GM19025 (cell line): ENCODE measurements at regions not wholly inside any gene's neighbourhood (a gene's known extent, or its start where the extent isn't known, plus 50 kb on each side); places are given as distances from the start of the nearest gene placed in this dataset.
"Not testable (repeated sequence)": the region's sequence is repeated elsewhere in the genome, so short reads cannot be mapped to it uniquely, and the experiment has no call there.

Source experiments
- ATAC-seq: cut with Tn5 transposase; IDR thresholded peaks from one replicate; pipeline ENCODE4 v1.9.1; 2021; ENCODE audit warnings: mild to moderate bottlenecking, low read depth, moderate library complexity; ENCODE audit not compliant: unreplicated experiment

DNA sequence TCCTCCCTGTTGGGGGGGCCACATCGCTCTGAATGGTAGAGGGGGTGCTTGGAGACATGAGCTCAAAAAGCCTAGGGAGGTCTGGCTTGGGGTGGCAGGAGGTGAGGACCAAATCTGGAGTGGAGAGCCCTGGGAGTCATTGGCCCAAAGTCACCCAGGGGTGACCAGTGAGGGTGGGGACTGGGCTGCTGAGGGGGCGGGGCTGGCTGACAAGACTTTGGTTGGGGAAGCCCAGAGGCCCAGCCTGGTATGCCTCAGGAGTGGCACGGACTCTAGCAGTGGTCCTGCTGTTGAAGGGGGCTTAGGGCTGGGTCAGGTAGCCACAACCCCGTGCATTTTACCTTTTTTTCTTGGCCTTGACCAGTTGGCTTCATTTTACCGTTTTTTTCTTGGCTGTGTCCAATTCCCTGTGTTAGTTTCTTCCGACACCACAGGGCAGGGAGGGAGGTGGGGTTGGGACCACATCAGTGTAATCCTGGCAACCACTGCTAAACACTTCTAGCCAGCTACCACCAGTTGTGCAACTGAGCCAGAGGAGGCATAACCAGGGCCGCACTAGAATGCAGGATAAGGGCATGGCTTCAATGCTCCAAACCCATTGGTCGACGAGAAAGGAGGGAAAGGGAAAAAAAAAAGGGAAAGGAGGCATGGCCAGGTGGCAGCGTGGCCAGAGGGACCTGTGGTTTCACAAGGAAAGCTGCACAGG is 105.3 kb upstream of the C2CD4B start:
- ATAC-seq, result no peak

DNA sequence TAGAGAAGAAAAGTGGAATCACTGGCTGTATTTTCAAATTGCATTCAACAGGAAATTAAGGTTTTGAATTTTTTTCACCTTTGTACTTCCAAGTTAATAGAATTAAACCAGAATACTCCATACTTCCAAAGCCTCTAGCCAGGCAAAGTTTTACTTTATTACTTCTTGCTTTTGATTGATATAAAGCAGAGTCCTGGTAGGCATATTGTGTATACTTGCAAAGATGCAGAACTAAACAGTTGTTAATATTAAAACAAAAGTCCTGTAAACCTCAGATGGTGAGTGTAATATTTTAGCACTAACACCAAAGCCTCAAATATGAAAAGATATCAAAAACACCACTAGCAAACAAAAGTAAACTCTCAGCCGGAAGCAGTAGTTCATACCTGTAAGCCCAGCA is 107.2 kb upstream of the C2CD4B start:
- no peak for ATAC-seq

DNA sequence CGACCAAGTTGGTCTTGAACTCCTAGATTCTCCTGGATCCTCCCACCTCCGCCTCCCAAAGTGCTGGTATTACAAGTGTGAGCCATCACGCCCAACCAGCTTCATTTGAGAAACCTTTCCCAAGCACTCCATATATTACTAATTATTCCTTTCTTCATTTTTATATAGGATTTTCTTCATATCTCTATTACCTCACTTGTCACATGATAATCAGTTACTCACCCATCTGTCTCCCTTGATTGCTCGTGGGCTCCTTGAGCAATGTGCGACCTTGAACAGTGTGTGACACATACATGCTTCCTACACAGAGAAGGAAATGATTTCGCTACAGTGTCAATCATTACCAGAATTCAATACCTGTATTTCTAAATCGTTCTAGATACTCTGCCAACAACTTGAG is 110.7 kb upstream of the C2CD4B start:
- no peak for ATAC-seq

DNA sequence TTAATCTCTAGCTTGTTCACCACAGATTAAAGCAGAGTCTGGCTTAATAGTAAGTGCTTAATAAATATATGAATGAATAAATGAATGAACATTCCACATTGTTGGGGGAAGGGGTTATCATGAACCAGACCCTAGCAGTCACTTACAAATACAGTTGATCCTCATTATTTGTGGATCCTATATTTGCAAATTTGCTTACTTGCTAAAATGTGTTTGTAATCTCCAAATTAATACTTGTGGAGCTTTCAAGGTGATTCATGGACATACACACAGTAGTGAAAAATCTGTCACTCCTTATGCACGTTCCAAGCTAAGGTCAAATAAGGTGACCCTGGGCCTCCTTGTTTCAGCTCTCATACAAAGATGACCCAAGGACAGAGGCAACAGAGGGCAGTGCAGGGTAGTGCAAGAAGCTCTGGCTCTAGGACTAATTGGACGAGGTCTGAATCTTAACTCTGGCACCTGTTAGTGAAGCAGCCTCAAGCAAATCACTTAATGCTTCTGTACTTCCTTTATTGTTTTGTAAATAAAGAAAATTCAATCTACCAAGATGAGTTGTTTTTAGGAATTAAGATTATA is 112.8 kb upstream of the C2CD4B start:
- no peak for ATAC-seq

DNA sequence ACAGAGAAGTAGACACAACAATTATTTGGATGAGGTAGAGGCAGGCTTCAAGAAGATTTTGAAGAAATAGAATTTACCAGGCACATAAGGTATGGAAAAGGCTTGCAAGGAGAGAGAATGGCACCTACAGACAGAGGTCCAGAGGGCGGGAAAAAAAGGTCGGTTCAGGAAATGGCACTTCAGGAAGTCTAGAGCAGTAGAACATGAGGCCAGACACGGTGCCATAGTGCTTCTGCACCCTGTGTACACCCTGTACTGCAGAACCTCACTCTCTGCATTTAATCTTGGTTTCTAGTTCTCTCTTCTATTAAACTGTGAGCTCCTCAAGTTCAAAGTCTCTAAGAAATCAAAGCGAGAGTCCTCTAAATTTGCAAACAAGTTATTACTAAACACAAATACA is 113.4 kb upstream of the C2CD4B start:
- ATAC-seq, result no peak

DNA sequence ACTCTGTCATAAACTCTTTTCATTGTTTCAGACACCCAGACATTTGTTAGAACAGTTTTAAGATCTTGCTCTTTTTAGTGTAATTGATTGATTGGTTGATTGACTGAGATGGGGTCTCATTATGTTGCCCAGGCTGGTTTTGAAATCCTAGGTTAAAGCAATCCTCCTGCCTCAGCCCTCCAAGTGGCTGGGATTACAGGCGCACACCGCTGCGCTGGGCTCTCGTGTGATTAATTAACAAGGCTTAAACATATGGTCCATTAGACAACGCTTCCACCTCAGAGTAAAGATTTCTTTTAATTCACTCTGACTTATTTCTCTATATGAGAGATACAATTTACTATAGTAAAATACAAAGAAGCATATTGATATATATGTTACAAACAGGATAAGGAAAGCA is 114.0 kb upstream of the C2CD4B start:
- ATAC-seq, result no peak

DNA sequence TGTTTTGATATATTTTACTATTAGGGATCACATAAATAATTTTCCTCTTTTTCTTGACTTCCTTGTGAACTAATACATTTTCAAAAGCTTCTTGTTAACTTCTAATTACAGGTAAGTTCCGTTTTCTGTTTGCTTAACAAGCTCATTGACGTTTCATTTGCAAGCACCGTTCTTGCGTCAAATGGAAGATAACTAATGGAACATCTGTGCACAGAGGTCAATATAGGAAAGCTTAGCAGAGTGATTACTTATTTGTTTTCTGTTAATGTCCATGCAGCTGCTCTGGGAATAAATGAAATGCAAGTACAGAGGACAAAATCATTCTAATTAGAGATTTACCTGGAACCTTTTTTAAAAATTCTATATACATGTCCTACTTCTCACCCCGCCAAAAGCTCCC is 115.5 kb upstream of the C2CD4B start:
- ATAC-seq, result no peak

DNA sequence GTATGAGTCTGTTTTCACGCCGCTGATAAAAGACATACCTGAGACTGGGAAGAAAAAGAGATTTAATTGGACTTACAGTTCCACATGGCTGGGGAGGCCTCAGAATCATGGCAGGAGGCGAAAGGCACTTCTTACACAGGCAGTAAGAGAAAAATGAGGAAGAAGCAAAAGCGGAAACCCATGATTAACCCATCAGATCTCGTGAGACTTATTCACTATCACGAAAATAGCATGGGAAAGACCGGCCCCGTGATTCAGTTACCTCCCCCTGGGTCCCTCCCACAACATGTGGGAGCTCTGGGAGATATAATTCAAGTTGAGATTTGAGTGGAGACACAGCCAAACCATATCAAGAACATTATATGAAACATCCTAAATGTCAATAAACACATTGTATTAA is 116.7 kb upstream of the C2CD4B start:
- not testable (repeated sequence) for ATAC-seq

DNA sequence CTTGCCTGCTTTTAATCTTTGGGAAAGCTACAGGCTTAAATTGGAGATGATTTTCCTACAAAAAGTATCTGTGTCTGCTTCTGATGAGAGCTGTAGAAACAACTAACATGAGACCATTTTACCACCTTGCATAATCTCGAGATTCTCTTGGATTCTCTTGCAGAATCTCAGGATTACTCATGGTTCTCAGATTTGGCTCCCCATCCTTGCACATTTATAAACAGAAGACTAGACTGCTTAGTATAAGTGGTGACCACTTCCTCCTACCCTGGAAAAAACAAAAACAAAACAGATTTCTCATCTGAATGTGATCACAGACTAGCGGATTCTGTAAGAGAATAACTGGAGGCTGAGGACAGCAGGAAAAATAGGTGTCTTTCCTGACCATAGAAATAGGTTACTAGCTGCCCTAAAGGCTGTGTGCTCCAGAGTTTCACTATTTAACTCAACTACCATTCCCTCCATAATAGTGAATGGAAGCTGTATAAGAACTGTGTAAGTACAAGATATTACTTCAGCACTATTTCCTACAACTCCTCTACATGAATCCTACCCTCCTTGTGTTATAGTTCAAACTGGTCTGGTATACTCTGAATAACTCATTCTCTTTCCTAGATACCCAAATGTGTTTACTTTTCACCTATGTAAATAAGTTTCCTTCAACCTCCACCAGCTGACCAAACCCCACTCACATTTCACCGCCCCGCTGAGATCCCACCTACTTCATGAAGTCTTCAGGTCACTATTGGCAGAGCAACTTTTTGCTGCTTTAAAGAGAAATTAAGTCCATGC is 122.2 kb upstream of the C2CD4B start:
- no peak for ATAC-seq

DNA sequence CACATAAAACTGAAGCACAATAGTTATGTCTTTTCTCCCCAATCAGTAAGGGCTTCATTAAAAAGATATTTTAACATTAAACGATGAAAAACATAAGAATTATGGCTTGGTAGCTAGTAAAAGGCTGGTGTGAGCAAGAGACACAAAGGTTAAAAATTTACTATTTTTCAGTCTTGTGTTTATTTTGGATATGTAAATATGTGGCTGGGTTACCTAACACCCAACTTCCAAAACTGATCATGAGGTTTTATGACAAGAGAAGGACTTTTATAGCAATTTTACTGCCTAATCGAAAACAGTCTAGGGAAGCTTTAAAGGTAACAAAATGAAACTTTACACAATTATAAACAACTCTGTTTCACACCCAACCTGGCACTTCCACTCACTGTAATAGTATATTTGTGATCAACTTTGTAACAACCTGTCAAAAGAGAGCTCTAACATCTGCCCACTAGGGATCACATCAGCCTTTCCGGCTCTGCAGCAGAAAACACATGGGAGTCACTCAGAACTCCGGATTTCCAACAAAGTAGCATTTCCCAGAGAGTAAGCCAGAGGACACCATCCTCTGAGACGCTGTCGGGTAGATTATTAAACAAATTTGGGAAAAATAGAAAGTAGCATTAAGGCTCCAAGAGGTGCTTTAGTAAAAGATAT is 123.4 kb upstream of the C2CD4B start:
- no peak for ATAC-seq

DNA sequence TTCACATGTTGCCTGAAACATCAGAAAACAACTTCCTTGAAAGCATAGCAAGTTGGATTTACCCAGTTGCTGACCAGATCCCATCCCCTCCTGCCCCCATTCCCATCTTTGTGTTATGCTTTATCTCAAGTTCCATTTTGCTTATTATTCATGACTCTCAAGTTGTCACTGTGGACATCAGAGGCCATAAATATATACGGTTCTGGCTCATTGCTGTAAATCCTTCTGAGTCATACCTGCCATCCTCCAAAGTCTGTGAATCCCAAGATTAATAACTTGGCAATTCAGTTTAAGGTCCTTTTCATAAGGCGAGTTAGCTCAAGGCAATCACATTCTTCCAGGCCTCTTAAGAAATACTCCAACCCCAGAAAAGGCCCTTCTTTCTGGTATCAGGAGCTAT is 126.2 kb upstream of the C2CD4B start:
- no peak for ATAC-seq

DNA sequence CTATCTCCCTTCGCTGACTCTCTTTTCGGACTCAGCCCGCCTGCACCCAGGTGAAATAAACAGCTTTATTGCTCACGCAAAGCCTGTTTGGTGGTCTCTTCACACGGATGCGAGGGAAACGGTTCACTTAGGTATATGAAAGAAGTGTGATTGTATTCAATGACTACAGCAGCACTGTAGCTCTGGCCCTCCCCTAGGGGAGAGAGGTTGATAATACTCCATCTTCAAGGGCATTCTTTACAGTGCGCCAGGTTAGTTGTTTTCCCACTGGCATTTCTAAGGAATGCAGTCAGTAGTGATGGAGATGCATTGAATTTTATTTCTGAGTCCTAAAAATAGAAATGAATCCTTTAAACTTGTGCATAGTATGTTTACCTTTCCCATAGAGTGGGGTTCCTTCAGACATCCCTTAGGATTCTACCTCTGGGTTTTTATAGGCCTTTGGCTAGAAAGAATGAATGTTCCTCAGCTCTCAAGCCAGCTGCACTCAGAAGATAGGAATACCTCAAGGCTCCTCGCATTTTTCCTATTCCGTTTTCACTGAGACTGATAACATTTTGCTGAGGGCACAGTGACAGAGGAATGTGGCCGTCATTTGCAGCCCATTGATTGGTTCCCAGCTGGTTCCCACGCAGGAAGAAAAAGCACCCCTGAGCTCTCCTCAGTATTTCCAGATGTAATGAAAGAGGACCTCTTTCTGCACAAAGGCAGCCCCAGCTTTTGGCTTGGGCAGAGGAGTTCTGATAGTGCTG is 131.8 kb upstream of the C2CD4B start:
- ATAC-seq, result no peak

DNA sequence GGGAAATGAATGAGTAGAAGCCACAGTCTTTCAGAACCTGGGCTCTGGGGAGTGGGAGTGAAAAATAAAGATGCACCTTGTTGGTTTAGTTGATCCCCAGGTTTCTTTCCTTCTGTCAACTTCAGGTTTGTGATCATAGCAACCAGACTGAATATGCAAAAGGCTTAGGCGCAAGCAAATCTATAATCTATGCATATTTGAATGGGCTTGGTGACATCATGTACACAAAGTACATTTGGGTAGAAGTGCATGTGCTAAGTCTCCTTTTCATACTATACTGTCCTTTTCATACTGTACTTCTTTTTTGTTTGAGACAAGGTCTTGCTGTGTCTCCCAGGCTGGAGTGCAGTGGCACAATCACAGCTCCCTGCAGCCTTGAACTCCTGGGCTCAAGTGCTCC is 132.4 kb upstream of the C2CD4B start:
- ATAC-seq, result no peak

DNA sequence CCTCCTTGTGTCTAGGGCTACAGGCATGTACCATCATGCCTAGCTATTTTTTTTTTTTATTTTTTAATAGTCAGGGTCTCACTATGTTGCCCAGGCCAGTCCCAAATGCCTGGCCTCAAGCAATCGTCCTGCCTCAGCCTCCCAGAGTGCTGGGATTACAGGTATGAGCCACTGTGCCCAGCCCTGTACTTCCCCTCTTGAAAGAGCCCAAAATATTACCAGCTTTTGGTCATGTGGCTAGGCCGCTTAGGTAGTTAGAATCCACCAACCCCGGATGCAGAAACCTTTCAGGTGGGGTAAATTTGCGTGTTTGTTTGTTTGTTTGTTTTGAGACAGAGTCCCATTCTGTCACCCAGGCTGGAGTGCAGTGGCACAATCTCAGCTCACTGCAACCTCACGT is 132.8 kb upstream of the C2CD4B start:
- no peak for ATAC-seq

DNA sequence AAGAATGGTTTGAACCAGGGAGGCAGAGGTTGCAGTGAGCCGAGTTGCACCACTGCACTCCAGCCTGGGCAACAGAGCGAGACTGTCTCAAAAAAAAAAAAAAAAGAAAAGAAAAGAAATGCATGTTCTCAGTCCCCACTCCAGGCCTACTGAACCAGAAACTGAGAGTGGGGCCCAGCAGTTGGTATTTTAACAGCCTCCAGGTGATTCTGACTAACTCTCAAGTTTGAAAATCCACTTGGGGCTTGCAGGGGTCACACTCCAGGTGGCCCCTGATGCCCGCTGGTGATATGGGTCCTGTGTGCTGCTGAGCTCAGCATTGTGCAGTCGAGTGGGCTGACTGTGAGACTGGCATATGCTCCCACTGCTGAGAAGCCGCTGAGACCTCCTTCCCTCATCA is 133.7 kb upstream of the C2CD4B start:
- no peak for ATAC-seq

DNA sequence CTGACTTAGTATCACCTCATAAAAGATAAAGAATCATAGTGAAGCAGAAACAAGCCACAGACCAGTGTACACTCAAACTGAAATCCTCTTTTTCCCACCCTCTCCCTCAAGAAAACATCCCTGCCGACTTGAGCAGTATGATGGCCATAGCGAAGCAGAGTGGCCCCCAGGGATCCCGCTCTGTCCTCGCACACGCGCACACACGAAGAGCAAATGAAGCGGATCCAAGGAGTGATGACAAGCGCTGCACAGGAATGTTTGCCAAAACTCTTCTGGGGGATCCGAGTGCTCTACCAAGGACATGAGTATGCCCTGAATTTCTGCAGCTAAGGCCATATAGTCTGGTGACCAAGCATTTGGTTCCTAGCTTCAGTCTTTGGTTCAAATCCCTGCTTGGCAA is 134.5 kb upstream of the C2CD4B start:
- ATAC-seq, result no peak

DNA sequence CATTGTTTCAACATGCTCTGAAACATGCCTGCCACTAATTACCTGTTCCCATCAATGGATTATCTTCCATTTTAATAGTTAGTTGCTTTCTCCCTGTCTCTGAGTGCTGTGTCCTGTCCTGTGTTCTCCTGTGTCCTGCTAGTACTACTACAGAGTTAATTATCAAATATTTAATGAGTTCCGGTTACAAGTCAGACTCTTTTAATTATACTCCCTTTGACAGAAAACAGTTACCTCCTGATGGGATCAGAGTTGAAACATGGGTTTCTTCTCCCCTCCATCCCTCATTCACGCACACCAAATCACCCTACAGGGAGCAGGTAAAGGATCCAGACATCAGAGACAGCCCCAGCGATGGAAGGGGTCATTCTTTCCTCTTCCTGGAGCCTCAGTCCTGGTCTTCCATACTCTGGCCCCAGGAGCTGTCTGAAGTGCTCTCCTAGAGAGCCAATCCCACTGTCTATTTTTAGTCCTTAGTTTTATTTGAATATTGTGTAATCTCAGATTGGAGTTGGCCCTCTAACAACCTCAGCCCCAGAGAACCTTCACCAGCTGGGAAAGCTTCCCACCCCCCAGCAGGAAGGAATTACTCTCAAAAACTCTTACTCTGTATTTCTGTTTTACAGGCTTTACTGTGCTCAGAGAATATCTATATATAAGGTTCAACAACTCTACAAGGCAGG is 137.0 kb upstream of the C2CD4B start:
- no peak for ATAC-seq

DNA sequence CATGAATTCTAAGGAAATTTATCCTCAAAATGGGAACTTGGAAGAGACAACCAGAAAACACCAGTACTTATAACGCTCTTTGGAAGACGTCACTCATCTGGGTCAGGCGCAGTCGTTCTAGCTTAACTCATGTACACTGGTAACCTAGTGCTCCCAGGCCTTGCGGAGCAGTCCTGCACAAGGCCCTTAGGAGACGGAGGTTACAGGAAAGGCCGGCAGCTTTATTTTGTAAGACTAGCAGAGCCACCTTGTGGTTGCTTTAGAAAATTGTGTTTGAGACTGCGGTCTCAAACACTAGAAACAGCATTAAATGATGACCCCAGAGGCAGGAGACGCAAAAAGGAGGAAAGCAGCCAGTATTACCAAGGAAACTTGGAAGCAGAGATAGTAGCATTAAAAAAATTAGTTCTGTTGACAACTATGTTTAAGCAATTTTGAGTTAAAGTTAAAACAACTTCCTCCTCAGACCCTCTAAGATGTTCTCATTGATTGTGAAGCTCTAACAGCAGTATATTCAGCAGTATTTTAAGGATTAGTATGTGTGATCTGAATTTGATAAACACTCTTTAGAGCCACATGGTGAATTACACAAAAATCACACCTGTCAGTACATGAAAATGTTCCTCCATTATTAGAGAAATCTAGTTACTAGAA is 141.9 kb upstream of the C2CD4B start:
- ATAC-seq, result no peak

DNA sequence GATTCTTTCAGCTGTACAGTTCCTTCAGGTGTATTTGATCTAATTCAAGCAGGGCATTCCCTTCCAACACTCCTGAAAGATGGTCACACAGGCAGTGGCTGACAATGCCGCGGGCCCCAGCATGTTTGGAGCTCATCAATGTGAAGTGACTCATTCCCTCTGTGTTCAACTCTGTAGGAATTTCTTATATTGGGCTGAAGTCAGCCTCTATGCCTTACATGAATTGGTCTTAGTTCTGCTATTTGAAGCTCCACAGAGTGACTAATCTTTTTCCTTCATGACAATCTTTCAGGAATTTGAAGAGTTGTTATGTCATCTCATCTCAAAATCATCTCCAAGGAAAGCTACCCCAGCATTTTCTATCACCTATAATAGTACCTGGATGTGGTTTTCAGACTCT is 142.5 kb upstream of the C2CD4B start:
- ATAC-seq, result no peak
